ENCODE measurements at regions not wholly inside any gene's neighbourhood (a gene's known extent, or its start where the extent isn't known, plus 50 kb on each side); places are given as distances from the start of the nearest gene placed in this dataset.
A peak's percentile ranks its signal among the peaks of the same experiment; 100 is the strongest.

DNA sequence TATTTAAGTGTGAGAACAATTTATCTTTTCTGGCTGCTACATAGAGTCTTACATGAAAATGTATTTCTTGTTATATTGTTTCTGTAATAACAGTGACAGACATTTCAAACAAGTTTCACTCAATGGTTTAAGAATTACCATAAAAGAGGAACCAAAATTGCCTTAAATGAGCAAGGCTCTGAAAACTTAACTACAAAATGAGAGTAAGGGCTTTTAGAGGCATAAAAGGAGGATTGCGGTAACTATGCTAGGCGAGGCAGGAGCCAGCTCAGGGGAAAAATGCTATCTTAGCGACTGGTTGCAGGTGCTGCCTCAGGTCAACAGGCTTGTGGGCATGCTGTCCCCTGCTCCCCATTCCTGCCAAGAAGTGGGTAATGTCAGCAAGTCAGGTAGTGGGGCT, 81.7 kb upstream of the MSI2 start:
- DNase-seq (ENCODE audit: low read depth, low spot score): no peak

DNA sequence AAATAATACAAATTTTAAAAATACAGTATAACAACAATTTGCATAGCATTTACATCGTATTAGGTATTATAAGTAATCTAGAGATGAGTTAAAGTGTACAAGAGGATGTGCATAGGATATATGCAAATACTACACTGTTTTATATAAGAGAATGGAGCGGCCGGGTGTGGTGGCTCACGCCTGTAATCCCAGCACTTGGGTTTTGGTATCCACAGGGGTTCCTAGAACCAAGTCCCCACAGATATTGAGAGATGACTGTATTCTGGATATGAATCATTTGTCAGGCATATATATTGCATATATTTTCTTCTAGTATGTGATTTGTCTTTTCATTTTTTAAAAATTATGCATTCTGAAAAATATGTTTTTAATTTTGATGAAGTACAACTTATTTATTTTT, 77.5 kb upstream of the MSI2 start:
- no peak for DNase-seq (ENCODE audit: low read depth, low spot score)

DNA sequence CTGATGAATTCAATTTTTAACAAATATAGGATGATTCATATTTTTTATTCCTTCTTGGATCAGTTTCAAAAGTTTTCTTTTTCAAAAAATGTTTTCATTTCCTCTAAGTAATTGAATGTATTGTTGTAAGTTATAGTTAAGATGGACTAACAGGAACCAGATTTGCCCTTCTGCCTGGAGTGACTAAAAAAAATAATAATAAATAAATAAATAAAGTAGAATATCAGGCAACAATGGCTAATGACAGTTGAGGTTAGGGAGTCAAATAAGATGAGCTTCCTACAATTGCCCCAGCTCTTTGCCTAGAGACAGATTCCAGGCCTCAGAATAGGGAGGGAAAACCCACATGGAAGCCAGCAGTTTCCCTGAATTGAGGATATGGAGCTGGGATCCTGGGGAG, 73.7 kb upstream of the MSI2 start:
- no peak for DNase-seq (ENCODE audit: low read depth, low spot score)

DNA sequence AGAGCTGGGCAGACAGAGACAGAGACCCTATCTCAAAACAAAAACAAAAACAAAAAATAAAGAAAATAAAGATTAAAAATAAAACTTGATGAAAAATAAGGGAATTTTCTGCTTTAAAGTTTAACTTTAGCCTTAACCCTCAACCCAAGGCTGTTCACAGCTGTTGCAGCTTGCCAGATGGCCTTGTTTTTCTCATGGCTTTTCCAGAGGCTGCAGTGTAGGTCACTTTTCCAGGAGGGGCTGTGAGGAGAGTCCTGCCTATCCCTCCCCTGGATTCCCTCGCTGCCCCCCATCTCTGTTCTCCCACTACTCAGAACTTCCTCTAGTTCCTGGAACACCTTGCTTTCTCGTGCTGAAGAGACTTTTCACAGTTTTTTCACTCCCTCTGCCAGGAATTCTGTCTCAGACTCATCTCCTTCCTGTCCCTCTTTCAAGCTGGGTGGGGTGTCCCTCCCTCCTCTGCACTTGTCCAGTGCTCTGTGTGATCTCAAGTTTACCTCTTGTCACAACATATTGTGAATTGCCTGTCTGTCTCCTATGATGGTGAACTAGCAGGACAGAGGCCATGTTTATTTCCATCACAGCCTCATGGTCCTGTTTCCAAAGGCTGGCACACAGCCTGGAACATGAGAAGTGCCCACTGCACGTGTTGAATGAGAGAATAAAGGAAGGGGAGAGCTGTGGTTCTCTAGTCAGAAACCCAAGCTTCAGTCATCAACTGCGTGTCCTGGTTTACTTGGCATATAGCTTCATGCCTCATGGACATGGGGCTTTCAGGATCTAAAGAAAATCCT, 69.9 kb upstream of the MSI2 start:
- peak; percentile 50 for DNase-seq (ENCODE audit: low read depth, low spot score)

DNA sequence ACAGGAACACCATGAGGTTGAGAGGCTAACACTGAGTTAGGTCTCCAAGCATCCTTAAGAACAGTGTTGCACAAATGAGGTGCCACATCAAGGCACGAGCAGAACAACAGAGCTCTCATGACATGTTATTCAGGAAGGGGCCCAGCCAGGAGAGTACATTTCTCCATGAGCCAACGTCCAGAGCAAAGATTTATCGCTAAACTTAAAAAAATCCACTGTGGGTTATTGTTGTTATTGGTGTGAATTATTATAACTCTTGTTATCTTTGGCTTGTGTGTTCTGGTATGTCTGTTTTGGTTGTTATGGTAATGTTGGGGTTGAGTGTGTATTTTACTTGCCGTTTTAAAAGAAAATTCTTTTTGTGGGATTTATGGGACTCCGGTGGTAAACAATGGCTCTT, 68.9 kb upstream of the MSI2 start:
- peak; percentile 16 for DNase-seq (ENCODE audit: low read depth, low spot score)

DNA sequence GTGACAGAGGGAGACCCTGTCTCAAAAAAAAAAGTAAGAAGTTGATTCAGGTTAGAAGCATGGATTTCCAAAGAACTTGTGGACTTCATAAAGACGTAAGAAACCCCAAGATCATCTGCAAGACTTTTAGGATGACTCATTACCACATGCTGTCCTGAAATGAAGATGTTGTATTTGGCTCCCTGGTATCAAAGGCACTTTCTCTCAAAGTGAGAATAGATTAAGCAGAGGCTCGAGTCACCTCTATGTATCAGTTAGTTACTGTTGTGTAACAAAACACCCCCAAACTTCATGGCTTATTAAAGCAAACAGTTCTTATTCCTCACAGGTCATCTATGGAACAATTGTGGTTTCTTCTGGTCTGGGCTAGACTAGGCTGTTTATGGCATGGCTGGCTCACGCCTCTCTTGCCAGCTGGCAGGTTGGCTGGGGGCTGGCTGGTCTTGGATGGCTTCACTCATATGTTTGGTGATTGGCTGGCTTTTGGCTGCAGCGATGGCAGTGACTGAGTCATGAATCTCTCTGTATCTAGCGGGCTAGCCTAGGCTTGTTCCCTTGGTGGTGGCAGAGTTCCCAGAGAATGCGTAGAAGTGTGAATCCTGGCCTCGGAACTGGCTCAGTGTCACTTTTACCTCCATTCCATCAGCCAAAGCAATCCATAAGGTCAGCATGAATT, 60.4 kb upstream of the MSI2 start:
- peak; percentile 26 for DNase-seq (ENCODE audit: low read depth, low spot score)

DNA sequence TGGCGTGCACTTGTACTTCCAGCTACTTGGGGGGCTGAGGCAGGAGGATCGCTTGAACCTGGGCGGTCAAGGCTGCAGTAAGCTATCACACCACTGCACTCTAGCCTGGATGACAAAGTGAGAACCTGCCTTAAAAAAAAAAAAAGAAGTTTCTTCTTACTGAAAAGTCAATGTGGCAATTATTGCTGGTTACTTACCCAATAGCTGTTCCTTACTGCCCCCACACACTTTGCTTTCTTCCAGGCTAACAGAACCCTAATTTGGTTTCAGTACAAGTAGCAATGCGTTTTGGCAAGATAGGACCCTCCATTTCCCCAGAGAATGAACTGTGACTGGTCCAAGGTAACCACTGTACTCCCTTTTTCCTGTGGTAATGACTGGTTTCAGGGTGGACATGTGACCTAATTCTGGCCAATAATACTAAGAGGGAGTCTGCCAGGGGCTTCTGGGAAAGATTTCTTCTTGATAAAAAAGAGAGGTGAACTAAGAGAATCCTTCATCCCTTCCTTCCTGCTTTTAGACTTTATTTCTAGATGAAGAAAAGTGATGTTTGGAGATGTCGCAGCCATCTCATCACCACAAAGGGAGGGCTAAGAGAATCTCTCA, 58.8 kb upstream of the MSI2 start:
- DNase-seq (ENCODE audit: low read depth, low spot score): no peak

DNA sequence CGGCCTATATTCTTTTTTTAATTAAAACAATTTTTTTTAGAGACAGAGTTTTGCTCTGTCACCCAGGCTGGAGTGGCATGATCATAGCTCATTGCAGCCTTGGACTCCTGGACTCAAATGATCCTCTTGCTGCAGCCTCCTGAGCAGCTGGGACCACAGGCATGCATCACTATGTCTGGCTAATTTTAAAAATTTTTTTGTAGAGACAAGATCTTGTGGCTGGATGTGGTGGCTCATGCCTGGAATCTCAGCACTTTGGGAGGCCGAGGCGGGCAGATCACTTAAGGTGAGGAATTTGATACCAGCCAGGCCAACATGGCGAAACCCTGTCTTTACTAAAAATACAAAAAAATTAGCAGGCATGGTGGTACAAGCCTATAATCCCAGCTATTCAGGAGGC, 54.8 kb upstream of the MSI2 start:
- no peak for DNase-seq (ENCODE audit: low read depth, low spot score)

DNA sequence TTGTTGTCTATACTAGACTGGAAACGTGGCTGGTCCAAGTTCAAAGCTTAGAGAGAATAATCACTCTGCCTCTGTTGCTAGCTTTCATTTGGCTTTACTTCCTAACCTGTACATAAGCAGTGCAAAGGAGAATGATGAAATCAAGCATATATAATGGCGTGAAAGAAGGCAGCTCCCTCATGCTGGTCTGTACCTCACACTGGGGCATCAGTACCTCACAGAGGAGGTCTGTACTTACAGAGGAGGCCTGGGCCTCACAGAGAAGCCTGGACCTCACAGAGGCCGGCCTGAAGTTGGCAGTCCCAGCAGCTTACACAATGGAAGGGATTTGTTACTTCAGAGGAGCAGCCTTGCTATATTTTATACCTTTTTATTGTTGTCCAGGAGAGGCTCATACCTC, 53.3 kb upstream of the MSI2 start:
- no peak for DNase-seq (ENCODE audit: low read depth, low spot score)
